SK-N-SH treated with all-trans-retinoic acid at 6 μM for 48 hours (cell line): ENCODE measurements at regions not wholly inside any gene's neighbourhood (a gene's known extent, or its start where the extent isn't known, plus 50 kb on each side); places are given as distances from the start of the nearest gene placed in this dataset.

Experiments used
- ARNTL ChIP-seq: fragments of 450-650 bp; formaldehyde crosslinking; IDR thresholded peaks from 2 replicates; pipeline ENCODE4 v1.5.0; 2020; ENCODE audit warnings: low read depth, mild to moderate bottlenecking, moderate library complexity, borderline replicate concordance
- PPARA ChIP-seq: fragments of 250-450 bp; sonication (Bioruptor Pico); IDR thresholded peaks from 2 replicates; pipeline ENCODE4 v1.5.0; 2020; ENCODE audit warnings: mild to moderate bottlenecking, borderline replicate concordance
- SNAI2 ChIP-seq: fragments of 250-450 bp; sonication (Bioruptor Pico); IDR thresholded peaks from 2 replicates; pipeline ENCODE4 v1.5.0; 2020; ENCODE audit warnings: mild to moderate bottlenecking, moderate library complexity
- ZFP30 ChIP-seq: fragments of 450-650 bp; formaldehyde crosslinking; IDR thresholded peaks from 2 replicates; pipeline ENCODE4 v1.5.0; 2022; ENCODE audit warnings: mild to moderate bottlenecking, moderate library complexity

- TF ChIP-seq PPARA (CRISPR knock-in tag) (no peak), SNAI2 (CRISPR knock-in tag) (no peak), ZFP30 (CRISPR knock-in tag) (no peak), ARNTL (CRISPR knock-in tag) (no peak)
Observed at GRCh38 chr3:28756056-28756455, 407.4 kb upstream of the AZI2 start.
